T-helper 17 cell (primary cell): ENCODE measurements at regions not wholly inside any gene's neighbourhood (a gene's known extent, or its start where the extent isn't known, plus 50 kb on each side); places are given as distances from the start of the nearest gene placed in this dataset.

Experiments
- ATAC-seq: fragments of 150-1000 bp; cut with Tn5 transposase; 2 replicates; pipeline ENCODE4 v1.10.0; 2021; ENCODE audit warnings: mild to moderate bottlenecking, moderate library complexity
- DNase-seq, 3 donors: peaks; one replicate each; pipeline versions ENCODE4 v3.0.0 to v3.0.0-alpha.2; 2020 to 2021
- H3K9me3 ChIP-seq: one replicate; pipeline ENCODE4 v1.7.0; 2013; ENCODE audit warnings: low read length, mild to moderate bottlenecking; ENCODE audit not compliant: control insufficient read depth, poor library complexity, severe bottlenecking
- H3K27ac Mint-ChIP-seq: one replicate; pipeline ENCODE4 v1.8.0; 2022; ENCODE audit warnings: mild to moderate bottlenecking, moderate library complexity, mixed read lengths
- H3K27me3 Mint-ChIP-seq: one replicate; pipeline ENCODE4 v1.8.0; 2022; ENCODE audit warnings: mixed read lengths
- H3K36me3 Mint-ChIP-seq: one replicate; pipeline ENCODE4 v1.8.0; 2022; ENCODE audit warnings: low read depth, mixed read lengths
- H3K4me1 Mint-ChIP-seq: one replicate; pipeline ENCODE4 v1.8.0; 2022; ENCODE audit warnings: mild to moderate bottlenecking, mixed read lengths
- H3K4me3 Mint-ChIP-seq: one replicate; pipeline ENCODE4 v1.8.0; 2022; ENCODE audit warnings: mild to moderate bottlenecking, moderate library complexity, mixed read lengths

- Mint-ChIP-seq H3K27me3 (peaks cover 20% of the 10 kb centered on the region), H3K4me1 (no peaks in the 10 kb centered on the region), H3K4me3 (no peak overlapping the region), H3K36me3 (no peaks in the 10 kb centered on the region), H3K27ac (no peak overlapping the region)
- DNase-seq: no peak
- no peaks in the 10 kb centered on the region for H3K9me3 ChIP-seq
- ATAC-seq: no peak
These were observed 177.2 kb upstream of the HMGA2 start for GRCh38 chr12:65647074-65647473.

GRCh38 chr12:65648461-65648860 lies 175.8 kb upstream of the HMGA2 start:
- peaks cover 19% of the 10 kb centered on the region for H3K27me3 Mint-ChIP-seq
- no peak overlapping the region for H3K4me3 Mint-ChIP-seq
- no peaks in the 10 kb centered on the region for H3K36me3 Mint-ChIP-seq
- H3K4me1 Mint-ChIP-seq: no peaks in the 10 kb centered on the region
- DNase-seq (no peak), ATAC-seq (no peak)
- H3K27ac Mint-ChIP-seq: no peak overlapping the region
- no peaks in the 10 kb centered on the region for H3K9me3 ChIP-seq

- DNase-seq (no peak), ATAC-seq (no peak)
- no peaks in the 10 kb centered on the region for H3K36me3 Mint-ChIP-seq
- no peaks in the 10 kb centered on the region for H3K4me1 Mint-ChIP-seq
- no peak overlapping the region for H3K4me3 Mint-ChIP-seq
- no peaks in the 10 kb centered on the region for H3K9me3 ChIP-seq
- no peak overlapping the region for H3K27ac Mint-ChIP-seq
- peaks cover 15% of the 10 kb centered on the region for H3K27me3 Mint-ChIP-seq
These were observed 175.2 kb upstream of the HMGA2 start for GRCh38 chr12:65649126-65649525.

- H3K27ac Mint-ChIP-seq: no peak overlapping the region
- no peaks in the 10 kb centered on the region for H3K36me3 Mint-ChIP-seq
- H3K4me3 Mint-ChIP-seq: no peak overlapping the region
- ATAC-seq (no peak), DNase-seq (no peak)
- H3K4me1 Mint-ChIP-seq: no peaks in the 10 kb centered on the region
- no peaks in the 10 kb centered on the region for H3K9me3 ChIP-seq
- peaks cover 15% of the 10 kb centered on the region for H3K27me3 Mint-ChIP-seq
These were observed 173.2 kb upstream of the HMGA2 start for GRCh38 chr12:65651060-65651459.

GRCh38 chr12:65653321-65653720 lies 171.0 kb upstream of the HMGA2 start:
- Mint-ChIP-seq H3K4me3 (no peak overlapping the region), H3K27me3 (peaks cover 9% of the 10 kb centered on the region), H3K27ac (no peak overlapping the region), H3K36me3 (no peaks in the 10 kb centered on the region), H3K4me1 (no peaks in the 10 kb centered on the region)
- DNase-seq (no peak), ATAC-seq (no peak)
- H3K9me3 ChIP-seq: no peaks in the 10 kb centered on the region

- Mint-ChIP-seq H3K4me1 (no peaks in the 10 kb centered on the region), H3K36me3 (no peaks in the 10 kb centered on the region), H3K27me3 (peaks cover 8% of the 10 kb centered on the region), H3K27ac (no peak overlapping the region), H3K4me3 (no peak overlapping the region)
- ATAC-seq: no peak
- H3K9me3 ChIP-seq: no peaks in the 10 kb centered on the region
- no peak for DNase-seq
These were observed 170.2 kb upstream of the HMGA2 start for GRCh38 chr12:65653946-65654629.

GRCh38 chr12:65655074-65655493 lies 169.2 kb upstream of the HMGA2 start:
- ATAC-seq (no peak), DNase-seq (no peak)
- Mint-ChIP-seq H3K4me3 (no peak overlapping the region), H3K27me3 (no peaks in the 10 kb centered on the region), H3K4me1 (no peaks in the 10 kb centered on the region), H3K36me3 (no peaks in the 10 kb centered on the region), H3K27ac (no peak overlapping the region)
- H3K9me3 ChIP-seq: no peaks in the 10 kb centered on the region

- Mint-ChIP-seq H3K27me3 (no peaks in the 10 kb centered on the region), H3K4me3 (no peak overlapping the region), H3K4me1 (no peaks in the 10 kb centered on the region), H3K36me3 (no peaks in the 10 kb centered on the region), H3K27ac (no peak overlapping the region)
- DNase-seq (no peak), ATAC-seq (no peak)
- H3K9me3 ChIP-seq: no peaks in the 10 kb centered on the region
These were observed 168.0 kb upstream of the HMGA2 start for GRCh38 chr12:65656156-65656882.

GRCh38 chr12:65656891-65657351 lies 167.4 kb upstream of the HMGA2 start:
- no peak for ATAC-seq
- no peak overlapping the region for H3K4me3 Mint-ChIP-seq

GRCh38 chr12:65657635-65658034 lies 166.6 kb upstream of the HMGA2 start:
- Mint-ChIP-seq H3K4me3 (no peak overlapping the region), H3K4me1 (no peaks in the 10 kb centered on the region), H3K27me3 (no peaks in the 10 kb centered on the region), H3K27ac (no peak overlapping the region), H3K36me3 (no peaks in the 10 kb centered on the region)
- ATAC-seq (no peak), DNase-seq (no peak)
- no peaks in the 10 kb centered on the region for H3K9me3 ChIP-seq

More at GRCh38 chr12:65656891-65657351, 167.4 kb upstream of the HMGA2 start:
- H3K27me3 Mint-ChIP-seq: no peaks in the 10 kb centered on the region
- DNase-seq: no peak
- no peaks in the 10 kb centered on the region for H3K4me1 Mint-ChIP-seq
- no peaks in the 10 kb centered on the region for H3K36me3 Mint-ChIP-seq
- no peaks in the 10 kb centered on the region for H3K9me3 ChIP-seq
- no peak overlapping the region for H3K27ac Mint-ChIP-seq

- no peaks in the 10 kb centered on the region for H3K36me3 Mint-ChIP-seq
- DNase-seq: no peak
- H3K4me3 Mint-ChIP-seq: no peak overlapping the region
- no peaks in the 10 kb centered on the region for H3K27me3 Mint-ChIP-seq
- H3K9me3 ChIP-seq: no peaks in the 10 kb centered on the region
- ATAC-seq: no peak
- no peaks in the 10 kb centered on the region for H3K4me1 Mint-ChIP-seq
- no peak overlapping the region for H3K27ac Mint-ChIP-seq
These were observed 165.9 kb upstream of the HMGA2 start for GRCh38 chr12:65658360-65658759.

- no peaks in the 10 kb centered on the region for H3K9me3 ChIP-seq
- no peaks in the 10 kb centered on the region for H3K36me3 Mint-ChIP-seq
- H3K4me3 Mint-ChIP-seq: no peak overlapping the region
- no peaks in the 10 kb centered on the region for H3K4me1 Mint-ChIP-seq
- DNase-seq (no peak), ATAC-seq (no peak)
- no peaks in the 10 kb centered on the region for H3K27me3 Mint-ChIP-seq
- H3K27ac Mint-ChIP-seq: no peak overlapping the region
These were observed 164.6 kb upstream of the HMGA2 start for GRCh38 chr12:65659681-65660080.

GRCh38 chr12:65660096-65660495 lies 164.2 kb upstream of the HMGA2 start:
- Mint-ChIP-seq H3K27ac (no peak overlapping the region), H3K27me3 (no peaks in the 10 kb centered on the region), H3K4me1 (no peaks in the 10 kb centered on the region), H3K4me3 (no peak overlapping the region), H3K36me3 (no peaks in the 10 kb centered on the region)
- no peaks in the 10 kb centered on the region for H3K9me3 ChIP-seq
- no peak for DNase-seq
- no peak for ATAC-seq

- no peak overlapping the region for H3K27ac Mint-ChIP-seq
- ATAC-seq (no peak), DNase-seq (no peak)
- no peaks in the 10 kb centered on the region for H3K27me3 Mint-ChIP-seq
- no peaks in the 10 kb centered on the region for H3K36me3 Mint-ChIP-seq
- H3K9me3 ChIP-seq: no peaks in the 10 kb centered on the region
- H3K4me1 Mint-ChIP-seq: no peaks in the 10 kb centered on the region
- no peak overlapping the region for H3K4me3 Mint-ChIP-seq
These were observed 163.4 kb upstream of the HMGA2 start for GRCh38 chr12:65660836-65661235.
